ENCODE measurements at regions not wholly inside any gene's neighbourhood (a gene's known extent, or its start where the extent isn't known, plus 50 kb on each side); places are given as distances from the start of the nearest gene placed in this dataset.
"Not testable (repeated sequence)": the region's sequence is repeated elsewhere in the genome, so short reads cannot be mapped to it uniquely, and the experiment has no call there.

DNA sequence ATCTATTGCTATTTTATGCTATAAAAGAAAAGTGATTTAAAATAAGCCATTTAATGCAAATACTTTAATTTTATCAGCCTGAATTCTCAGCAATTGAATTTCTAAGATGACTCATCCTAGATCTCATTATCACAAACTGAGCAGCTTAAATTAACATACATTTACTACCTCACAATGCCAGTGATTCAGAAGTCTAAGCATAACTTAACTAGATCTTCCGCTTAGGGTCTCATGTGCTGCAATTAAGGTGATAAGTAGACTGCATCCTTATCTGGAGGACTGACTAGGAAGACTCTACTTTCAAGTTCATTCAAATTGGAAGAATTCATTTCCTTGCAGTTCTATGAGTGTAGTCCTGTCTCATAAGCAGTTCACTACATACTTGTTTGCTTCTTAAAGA is 286.6 kb downstream of the COL11A1 start:
- no peak for DNase-seq

DNA sequence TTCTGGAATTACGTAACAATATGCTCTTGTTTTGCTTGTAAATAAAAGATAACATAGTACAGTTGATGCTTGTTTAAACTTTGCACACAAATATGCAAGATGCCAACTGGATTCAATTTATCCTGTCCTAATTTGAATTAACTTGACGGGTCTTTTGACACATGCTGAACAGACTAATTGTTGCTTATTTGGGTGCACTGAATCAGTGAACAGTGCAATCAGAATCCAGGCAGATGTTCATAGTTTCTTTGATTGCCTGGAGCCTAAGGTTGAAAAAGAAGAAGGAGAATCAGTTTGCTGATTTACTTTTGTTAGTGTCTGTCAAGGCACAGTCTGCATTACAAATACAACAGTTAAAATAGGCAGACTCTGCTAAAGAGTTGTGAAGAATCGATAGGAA is 307.9 kb downstream of the COL11A1 start:
- DNase-seq, result no peak

DNA sequence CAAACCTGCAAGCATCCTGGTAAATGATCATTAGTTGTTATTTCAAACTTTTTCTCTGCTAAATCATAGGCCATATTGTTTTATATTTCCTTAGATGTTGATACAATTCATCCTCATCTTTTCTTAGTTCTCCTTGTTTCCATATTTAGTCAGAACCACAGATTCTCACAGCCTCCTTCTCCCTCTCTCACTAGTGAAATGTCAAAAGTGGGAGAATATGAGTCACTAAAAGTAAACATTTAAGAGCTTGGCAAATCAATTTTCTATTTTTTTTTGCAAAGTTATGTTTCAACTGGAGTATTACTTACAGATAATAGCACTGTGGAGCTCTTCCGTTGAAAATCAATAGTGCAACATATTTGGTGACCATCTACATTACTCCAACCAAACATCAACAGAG is 308.8 kb downstream of the COL11A1 start:
- no peak for DNase-seq

DNA sequence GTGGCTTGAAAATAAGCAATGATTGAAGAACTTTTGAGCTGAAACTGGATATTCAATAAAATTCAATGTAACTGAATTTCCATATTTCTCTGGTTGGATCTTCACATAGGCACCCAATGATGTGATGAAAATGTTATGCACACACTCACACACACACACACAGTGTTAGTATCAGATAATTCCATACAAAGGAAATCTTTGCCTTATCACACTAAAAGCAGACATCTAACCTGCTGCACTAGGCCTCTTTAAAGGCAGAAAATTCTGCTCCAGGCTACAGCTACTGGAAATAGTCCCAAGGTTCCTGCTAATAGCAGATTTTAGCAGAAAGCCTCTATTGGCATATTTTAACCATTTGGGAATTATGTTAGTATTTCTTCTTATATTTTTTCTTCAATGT is 309.6 kb downstream of the COL11A1 start:
- DNase-seq, result no peak

DNA sequence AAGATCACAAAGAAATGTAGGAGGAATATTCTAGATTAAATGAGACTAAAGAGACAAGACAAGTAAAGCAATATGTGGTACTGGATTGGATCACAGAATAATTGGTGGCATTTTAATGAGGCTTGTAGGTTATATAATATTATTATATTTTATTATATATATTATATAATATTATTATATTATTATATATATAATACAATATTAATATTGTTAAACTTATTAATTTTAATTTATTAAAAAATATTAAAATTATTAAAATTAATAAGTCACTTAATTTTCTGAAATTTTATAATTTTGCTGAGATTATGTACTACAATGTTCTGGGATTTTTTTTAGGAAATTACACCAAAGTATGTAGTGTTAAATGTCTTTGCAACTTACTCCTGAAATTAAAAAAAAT is 311.9 kb downstream of the COL11A1 start:
- no peak for DNase-seq

DNA sequence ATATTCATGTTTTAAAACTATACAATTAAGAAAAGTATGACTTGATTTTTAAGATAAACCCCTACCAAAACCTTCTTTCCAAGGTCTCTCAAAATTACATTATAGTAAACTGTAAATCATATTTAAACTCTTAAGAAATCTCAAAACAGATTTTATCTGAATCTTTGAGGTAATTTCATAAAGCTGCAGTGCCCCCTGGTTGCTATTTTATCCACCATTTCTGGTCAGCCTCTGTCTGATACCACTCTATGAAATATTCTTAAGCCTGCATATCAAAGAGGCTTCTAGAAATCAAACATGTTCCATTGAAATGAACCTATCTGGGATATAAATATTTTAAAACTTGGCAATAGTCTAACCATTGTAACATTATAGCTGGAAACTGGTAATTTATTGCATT is 317.3 kb downstream of the COL11A1 start:
- no peak for DNase-seq

DNA sequence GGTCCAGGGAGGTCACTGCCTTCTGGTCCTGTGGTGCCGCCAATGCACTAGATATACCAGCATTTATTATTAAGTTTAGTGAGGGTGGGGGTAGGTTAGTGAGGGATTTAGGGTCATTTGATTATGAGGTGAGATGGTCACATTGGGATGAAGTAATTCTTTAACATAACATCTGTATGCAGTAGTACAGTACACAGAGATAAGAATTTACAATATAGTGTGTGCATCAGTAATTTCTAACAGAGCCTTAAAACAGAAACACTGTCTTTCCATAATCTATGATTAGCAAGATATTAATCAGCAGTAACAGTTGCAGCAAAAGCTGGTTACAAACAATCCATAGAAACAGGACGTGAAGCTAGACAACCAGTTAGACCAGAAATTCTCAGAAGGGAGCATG is 318.4 kb downstream of the COL11A1 start:
- not testable (repeated sequence) for DNase-seq

DNA sequence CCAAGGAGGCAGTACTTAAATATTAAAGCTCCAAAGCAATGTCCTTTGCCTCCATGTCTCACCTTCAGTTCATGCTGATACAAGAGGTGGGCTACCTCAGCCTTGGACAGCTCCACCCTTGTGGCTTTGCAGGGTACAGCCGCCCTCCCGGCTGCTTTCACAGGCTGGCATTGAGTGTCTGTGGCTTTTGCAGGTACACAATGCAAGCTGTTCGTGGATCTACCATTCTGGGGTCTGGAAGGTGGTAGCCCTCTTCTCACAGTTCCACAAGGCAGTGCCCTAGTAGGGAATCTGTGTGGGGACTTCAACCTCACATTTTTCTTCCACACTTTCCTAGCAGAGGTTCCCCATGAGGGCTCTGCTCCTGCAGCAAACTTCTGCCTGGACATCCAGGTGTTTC is 324.8 kb downstream of the COL11A1 start:
- DNase-seq, result no peak

DNA sequence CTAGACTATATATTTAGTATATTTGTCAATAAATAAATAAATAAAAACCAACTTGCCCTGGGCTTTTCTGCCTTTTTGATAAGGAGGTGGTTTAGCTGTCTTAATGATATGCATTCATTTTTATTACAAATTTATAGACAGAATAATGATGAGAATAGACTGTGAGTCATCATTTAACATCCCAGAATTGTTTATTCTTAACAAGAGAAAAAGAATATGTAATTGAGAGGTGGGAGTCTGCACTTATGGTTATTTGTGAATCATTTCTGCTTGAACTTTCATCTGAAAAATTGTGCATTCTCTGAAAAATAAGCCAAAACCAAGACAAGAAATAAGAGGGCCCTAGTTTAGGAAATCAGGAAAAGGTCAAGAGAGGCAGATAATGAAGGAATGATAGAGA is 326.2 kb downstream of the COL11A1 start:
- DNase-seq, result no peak

DNA sequence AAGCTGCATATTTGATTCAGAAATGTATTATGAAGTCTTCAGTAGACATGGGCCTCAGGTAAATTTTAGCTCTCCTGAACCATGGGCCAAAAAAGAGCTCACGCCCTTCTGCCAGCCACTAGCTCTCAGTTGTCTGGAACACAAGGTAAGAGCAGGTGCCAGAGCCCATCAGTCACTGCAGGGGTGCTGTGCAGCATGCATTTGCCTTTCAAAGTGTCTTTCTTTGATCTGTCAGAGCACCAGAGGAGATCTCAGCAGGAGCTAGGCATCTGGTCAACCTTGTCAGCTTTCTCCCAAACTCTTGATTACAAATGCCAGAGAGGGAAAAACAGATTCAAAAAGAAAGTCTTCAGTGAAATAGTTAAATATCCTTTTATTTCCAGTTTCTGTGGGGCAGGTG is 332.3 kb downstream of the COL11A1 start:
- no peak for DNase-seq

DNA sequence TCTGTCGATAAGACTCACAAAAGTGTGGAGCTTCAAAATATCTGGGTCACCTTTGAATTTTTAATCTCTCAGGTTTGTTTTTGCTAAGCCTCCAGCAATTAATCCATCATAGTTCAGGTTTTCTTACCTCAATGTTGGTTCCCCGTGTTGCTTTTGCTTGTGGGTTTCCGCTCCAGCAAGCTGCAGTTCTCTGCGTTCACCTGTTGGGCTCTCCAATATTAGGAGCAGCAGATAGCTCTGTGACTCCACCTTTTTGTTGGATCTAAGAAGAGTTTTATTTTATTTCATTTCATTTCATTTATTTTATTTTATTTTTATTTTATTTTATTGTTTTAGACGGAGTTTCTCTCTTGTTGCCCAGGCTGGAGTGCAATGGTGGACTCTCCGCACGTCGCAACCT is 335.5 kb downstream of the COL11A1 start:
- DNase-seq, result no peak

DNA sequence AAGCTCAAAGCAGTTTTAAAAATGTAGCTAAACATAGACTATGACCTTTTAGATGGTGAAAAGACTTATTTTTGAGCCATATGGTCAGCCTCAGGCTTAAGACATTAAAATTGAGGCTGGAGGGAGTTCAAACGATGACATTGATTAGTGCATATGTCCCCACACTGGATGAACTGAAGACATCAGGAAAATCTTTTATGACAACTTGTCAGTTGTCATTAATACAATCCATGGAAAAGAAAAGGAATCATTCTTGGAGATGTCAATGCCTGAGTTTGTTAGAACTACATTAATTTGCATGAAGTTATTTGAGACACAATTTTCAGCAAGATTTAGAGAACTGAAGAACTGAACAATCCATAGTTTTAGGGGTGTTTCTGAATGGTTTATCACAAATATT is 349.9 kb downstream of the COL11A1 start:
- DNase-seq, result no peak

DNA sequence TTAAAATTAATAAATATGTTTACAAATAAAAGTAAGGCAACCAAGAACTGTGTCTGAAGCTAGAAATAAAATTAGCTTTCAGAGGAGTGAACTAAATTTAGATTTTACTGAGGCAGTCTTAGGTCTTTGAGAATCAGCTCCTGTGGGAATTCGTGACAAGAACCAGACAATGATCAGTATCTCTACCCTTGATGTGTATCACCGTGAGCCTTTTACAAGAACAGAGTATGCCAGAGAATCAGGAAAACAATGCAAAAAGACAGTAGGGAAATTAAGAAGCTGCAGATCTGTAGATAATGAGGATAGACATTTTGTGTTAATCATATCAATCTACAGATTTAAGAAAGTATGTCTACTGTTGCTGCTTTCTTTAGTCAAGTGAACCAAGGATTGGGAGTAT is 351.0 kb downstream of the COL11A1 start:
- no peak for DNase-seq

DNA sequence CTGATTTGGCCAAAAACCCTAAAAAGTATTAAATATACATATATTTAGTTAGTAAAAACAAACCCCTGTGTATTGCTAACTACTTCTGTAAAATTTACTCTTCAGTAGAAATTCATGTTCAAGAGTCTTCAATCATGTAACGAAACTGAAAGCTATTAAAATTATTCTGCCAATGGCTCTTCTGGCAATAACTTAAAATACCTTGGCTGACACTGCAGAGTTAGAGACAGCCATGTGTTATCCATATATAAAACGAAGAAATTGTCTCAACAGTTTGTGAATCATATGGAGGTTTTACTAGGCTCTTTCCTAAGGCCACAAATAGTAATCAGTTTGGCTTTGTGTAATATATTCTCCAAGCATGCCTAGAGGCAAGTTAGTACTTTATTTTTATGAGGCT is 357.2 kb downstream of the COL11A1 start:
- no peak for DNase-seq

DNA sequence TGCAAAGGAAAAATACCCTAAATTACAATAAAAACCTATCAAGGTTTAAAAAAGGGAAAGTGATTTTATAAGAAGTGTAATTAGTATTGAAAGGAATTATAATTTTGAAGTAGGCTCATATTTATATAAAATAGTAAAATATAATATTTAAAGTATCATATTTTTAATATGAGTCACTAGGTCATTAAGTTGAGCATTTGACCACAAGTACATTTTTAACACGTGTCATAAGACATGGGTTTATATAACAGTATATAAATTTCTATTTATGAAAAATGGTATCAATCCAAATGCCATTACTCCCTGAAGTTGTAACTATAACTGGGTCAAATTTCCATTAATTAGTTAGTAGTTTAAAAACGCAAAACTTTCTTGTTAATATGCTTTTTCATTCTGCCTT is 365.9 kb downstream of the COL11A1 start:
- no peak for DNase-seq

DNA sequence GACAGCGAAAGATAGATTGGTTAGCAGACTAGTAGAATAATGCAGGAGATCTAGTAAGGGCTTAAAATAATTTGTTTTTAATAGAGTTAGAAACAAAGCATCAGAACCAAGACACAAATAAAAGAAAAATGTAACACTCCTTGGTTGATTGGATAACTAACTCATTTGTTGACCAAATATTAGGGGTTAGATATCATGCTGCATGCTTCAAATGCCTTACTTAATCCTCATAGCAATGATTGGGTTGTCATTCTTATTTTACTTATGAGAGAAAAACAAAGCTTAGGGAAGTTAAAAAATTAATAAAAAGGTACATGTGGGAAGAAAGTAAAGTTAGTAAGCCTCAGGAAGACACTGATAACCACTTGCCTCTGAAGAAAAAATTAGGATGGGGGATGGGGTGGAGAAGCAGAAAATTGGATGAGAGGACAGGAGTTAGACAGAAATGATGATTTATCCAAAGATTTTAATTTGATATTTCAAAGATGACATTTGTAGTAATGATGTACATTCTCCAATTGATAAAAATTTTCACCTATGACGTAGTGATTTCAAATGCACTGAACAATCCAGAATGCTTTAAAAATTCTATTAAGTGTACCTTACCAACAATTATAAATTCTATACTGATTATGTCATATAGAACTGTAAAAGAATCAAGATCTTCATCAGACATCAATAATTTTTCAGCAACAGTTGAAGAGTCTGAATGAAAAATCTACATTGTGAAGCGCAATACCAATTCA is 374.7 kb downstream of the COL11A1 start:
- no peak for DNase-seq

DNA sequence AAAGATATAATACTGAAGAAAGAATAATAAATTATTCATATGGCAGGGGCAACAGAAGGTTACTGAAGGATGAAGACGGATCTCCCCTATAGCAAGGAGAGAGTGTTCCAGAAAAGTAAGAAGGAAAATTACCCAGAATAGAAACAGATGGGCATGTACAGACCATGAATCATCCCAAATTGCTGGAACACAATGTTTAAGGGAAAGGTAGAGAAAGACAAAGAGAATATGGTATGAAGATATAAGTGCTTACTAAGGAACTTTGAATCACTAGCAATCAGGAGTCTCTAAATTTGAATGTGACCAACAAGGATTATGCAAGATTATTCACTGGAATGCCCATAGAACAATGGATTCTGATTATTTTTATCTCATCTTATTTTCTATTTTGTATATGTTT is 375.4 kb downstream of the COL11A1 start:
- DNase-seq, result no peak

DNA sequence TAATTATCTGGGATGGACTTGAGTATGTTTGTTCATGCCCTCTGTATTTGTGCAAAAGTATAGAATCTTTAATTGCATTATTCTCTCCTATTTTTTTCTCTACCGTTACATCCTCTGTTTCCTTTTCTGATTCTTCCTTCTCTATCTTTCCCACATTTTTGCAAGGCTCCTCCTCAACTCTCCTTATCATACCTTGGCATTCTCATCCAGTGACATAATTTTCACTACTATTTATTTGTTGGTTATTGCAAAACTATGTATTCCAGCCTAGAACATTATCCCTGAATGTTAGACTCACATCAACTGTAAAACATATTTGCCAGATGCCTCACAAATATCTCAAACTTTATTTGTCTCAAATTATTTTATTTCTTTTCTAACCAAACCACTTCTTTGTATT is 381.9 kb downstream of the COL11A1 start:
- no peak for DNase-seq

DNA sequence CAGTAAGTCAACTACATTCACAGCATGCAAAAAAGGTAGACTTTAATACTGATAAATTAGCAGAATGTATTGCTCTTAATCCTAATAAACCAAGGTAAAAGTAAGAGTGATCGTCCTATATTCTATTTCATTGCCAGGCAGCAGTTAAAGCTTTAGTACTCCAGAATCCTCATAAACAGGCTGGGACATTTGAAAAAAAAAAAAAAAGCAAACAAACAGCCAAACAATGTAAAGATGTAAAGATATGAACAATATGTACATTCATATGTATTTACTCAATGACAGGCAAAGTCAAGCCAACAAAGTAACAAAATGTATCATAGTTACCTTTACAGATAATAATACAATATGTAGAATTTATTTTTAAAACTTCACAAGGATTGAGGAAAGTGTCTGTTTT is 383.6 kb downstream of the COL11A1 start:
- no peak for DNase-seq

DNA sequence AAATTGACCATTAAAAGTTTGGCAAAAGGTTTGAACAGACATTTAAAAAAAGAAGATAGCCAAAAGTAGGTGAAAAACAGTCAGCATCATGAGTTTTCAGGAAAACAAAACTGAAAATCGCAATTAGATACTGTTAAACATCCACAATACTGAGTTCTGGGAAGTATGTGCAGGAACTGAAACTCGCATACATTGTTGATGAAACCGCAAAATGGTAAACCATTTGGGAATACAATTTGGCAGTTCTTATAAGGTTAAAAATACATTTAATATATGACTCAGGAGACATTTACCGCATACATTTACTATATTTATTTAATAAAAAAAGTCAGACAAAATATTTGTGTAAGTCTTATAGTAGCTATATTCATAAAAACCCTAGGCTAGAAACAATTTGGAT is 393.2 kb downstream of the COL11A1 start:
- no peak for DNase-seq

DNA sequence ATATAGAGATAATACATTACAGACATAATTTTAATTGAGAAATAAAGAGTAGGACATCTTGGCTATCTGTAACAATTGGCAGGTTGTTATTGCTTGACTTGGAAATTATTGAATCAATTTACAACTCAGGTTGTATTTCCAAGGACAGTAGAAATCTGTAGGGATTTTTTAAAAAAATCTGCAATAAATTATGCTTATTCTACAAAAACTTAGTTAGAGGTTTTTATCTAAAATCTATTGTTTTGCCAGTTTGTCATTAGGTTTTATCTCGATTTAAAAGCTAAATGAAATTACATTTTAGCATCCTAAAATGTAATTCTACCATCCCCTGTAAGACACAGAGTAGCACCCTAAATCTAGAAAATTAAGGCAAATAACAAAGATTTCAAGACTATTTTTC is 408.8 kb downstream of the COL11A1 start:
- DNase-seq, result no peak

DNA sequence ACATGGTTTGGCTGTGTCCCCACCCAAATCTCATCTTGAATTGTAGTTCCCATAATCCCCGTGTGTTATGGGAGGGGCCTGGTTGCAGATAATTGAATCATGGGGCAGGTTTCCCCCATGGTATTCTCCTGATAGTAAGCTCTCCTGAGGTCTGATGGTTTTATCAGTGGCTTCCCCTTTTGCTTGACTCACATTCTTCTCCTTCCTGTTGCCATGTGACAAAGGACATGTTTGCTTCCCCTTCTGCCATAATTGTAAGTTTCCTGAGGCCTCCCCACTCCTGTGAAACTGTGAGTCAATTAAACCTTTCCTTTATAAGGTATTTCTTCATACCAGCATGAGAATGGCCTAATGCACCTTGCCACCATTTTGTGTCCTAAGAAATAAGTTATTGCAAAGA is 415.0 kb downstream of the COL11A1 start:
- DNase-seq, result no peak

DNA sequence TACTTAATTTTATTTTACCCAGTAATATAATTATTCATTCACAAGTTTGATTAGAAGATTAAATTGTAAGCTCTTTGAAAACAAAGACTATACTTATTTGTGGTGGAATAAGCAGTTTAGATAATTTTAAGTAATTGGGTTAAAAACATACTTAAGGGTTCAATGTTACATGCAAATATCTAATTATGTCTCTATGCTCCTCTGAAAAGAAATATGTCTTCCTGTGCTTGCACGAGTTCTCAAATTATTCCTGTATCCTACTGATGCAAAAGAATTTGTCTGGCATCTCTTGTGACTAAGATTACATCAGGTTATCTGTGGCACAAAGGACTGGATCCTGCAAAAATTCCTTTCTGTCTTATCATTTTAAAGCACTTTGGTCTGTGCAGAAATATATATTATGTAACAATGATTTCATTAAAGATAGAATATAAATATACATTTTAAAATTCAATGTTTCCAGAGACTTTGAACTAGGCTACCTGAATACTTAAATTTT is 416.7 kb downstream of the COL11A1 start:
- no peak for DNase-seq

DNA sequence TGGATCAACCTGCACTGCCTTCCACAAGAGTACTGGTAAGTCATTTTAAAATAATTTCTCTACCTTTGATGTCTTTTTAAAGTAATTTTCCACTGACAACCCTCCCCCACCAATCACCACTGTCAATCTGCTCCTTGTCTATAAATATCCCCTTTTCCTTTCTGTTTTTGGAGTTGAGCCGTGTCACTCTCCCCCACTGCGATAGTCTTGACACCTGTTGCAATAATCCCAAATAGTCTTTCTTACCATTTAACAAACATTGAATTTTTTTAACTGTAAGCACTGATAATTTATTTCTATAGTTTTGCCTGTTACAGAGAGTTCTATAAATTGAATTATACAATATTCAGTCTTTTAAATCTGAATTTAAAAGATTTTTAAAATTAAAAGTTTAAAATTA is 420.9 kb downstream of the COL11A1 start:
- DNase-seq, result no peak

DNA sequence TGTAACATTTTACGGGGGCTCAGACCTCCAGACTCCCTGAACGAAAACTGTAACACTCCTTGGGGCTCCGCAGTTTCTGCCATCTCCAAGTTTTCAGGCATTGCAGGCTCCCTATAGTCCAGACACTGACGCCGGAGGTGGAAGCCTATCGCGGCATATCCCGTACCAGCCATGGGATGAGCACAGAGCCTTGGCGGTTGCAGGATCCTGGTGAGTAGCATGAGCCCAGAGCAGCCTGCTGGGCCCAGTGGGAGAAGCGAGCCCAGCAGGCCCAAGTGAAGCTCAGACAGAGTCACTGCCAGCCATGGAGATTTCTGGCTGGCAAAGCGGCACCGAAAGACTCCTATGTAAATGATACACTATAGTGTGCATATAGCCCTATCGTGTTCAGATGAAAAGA is 446.8 kb downstream of the COL11A1 start:
- DNase-seq, result no peak
